Osteocyte (in vitro differentiated cells): ENCODE measurements at regions not wholly inside any gene's neighbourhood (a gene's known extent, or its start where the extent isn't known, plus 50 kb on each side); places are given as distances from the start of the nearest gene placed in this dataset.

Source experiments
- DNase-seq: peaks from one replicate; pipeline ENCODE4 v3.0.0; 2021; ENCODE audit warnings: mixed read lengths; ENCODE audit not compliant: unreplicated experiment; ENCODE audit errors: extremely low spot score
- H3K27ac Mint-ChIP-seq: one replicate; pipeline ENCODE4 v1.8.0; 2021; ENCODE audit warnings: mild to moderate bottlenecking, mixed read lengths; ENCODE audit not compliant: unreplicated experiment
- H3K27me3 Mint-ChIP-seq: one replicate; pipeline ENCODE4 v1.8.0; 2021; ENCODE audit warnings: mixed read lengths; ENCODE audit not compliant: unreplicated experiment
- H3K36me3 Mint-ChIP-seq: one replicate; pipeline ENCODE4 v1.8.0; 2021; ENCODE audit warnings: mixed read lengths; ENCODE audit not compliant: unreplicated experiment
- H3K4me1 Mint-ChIP-seq: one replicate; pipeline ENCODE4 v1.8.0; 2021; ENCODE audit warnings: mixed read lengths; ENCODE audit not compliant: unreplicated experiment
- H3K4me3 Mint-ChIP-seq: one replicate; pipeline ENCODE4 v1.8.0; 2021; ENCODE audit warnings: mild to moderate bottlenecking, moderate library complexity, mixed read lengths; ENCODE audit not compliant: unreplicated experiment
- H3K9me3 Mint-ChIP-seq: one replicate; pipeline ENCODE4 v1.8.0; 2021; ENCODE audit warnings: mixed read lengths; ENCODE audit not compliant: unreplicated experiment
- TF ChIP-seq, protein P1 (sequence below): fragments of 200-600 bp; sonication (generic); IDR thresholded peaks from 2 replicates; pipeline ENCODE4 v1.5.0; 2021; ENCODE audit warnings: antibody characterized with exemption, mild to moderate bottlenecking, moderate library complexity

DNA sequence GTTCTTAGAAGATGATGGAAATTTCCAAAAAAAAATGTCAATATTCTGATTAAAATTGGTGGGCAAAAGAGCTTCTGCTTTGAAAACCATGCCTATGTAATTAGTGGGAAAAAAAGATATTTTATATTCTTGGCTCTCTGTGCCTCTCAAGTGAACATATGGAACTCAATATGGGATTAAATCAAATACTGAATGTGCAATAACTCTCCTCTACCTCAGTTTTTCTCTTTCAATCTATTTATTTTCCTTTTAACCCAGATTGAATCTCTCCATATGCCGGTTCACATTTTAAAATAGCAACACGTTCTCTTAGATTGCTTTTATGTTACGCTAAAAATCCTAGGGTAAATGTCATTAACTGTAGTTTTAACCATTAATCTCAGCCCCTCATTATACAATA lies 224.2 kb upstream of the PABPC4L start:
- no peak for DNase-seq
- Mint-ChIP-seq H3K36me3 (no peaks in the 10 kb centered on the region), H3K27ac (no peak overlapping the region), H3K4me3 (no peak overlapping the region), H3K9me3 (no peaks in the 10 kb centered on the region), H3K4me1 (no peaks in the 10 kb centered on the region), H3K27me3 (no peaks in the 10 kb centered on the region)
- TF ChIP-seq, protein P1, sequence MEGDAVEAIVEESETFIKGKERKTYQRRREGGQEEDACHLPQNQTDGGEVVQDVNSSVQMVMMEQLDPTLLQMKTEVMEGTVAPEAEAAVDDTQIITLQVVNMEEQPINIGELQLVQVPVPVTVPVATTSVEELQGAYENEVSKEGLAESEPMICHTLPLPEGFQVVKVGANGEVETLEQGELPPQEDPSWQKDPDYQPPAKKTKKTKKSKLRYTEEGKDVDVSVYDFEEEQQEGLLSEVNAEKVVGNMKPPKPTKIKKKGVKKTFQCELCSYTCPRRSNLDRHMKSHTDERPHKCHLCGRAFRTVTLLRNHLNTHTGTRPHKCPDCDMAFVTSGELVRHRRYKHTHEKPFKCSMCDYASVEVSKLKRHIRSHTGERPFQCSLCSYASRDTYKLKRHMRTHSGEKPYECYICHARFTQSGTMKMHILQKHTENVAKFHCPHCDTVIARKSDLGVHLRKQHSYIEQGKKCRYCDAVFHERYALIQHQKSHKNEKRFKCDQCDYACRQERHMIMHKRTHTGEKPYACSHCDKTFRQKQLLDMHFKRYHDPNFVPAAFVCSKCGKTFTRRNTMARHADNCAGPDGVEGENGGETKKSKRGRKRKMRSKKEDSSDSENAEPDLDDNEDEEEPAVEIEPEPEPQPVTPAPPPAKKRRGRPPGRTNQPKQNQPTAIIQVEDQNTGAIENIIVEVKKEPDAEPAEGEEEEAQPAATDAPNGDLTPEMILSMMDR, result no peak

DNA sequence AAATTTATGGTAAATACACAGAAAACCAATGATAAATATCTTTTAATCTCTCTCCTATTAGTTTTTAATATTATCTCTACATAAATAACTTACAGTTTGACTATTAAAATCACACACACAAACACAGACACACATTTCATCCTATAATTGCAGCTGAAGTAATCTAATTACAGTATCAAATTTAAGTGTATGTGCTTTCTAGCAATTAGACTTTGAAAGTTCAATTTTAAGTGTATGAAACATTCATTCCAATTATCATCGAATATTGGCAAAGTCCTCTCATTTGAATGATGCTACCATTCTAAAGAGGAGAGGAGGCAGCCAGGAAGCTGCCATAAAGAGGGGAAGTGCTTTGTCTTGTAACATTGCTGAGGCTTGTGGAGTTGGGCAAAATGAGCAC lies 221.2 kb upstream of the PABPC4L start:
- no peak overlapping the region for H3K4me3 Mint-ChIP-seq
- TF ChIP-seq, protein P1, result no peak
- no peaks in the 10 kb centered on the region for H3K27me3 Mint-ChIP-seq
- H3K36me3 Mint-ChIP-seq, result no peaks in the 10 kb centered on the region
- H3K27ac Mint-ChIP-seq, result no peak overlapping the region
- no peak for DNase-seq
- no peaks in the 10 kb centered on the region for H3K4me1 Mint-ChIP-seq
- H3K9me3 Mint-ChIP-seq, result no peaks in the 10 kb centered on the region

DNA sequence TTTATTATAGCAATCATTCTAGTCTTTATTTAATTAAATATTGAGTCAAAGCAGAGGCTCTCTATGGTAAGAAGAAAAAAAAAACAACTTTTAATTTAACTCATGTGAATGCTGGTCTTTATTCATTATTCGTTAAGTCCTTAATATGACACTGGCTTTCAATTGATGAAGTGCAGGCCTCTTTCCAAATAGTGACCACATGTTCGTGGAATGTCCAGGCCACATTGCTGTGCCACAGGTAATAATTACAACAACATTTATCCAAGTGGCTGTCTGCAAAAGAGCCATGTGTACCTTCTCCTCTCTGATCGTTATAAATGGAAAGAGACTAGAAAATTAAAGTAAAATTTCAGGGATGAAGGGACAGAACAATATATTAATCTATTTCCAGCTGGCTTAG lies 220.1 kb upstream of the PABPC4L start:
- TF ChIP-seq, protein P1, result no peak
- Mint-ChIP-seq H3K4me3 (no peak overlapping the region), H3K9me3 (no peaks in the 10 kb centered on the region), H3K27me3 (no peaks in the 10 kb centered on the region), H3K4me1 (no peaks in the 10 kb centered on the region), H3K27ac (no peak overlapping the region), H3K36me3 (no peaks in the 10 kb centered on the region)
- DNase-seq, result no peak

DNA sequence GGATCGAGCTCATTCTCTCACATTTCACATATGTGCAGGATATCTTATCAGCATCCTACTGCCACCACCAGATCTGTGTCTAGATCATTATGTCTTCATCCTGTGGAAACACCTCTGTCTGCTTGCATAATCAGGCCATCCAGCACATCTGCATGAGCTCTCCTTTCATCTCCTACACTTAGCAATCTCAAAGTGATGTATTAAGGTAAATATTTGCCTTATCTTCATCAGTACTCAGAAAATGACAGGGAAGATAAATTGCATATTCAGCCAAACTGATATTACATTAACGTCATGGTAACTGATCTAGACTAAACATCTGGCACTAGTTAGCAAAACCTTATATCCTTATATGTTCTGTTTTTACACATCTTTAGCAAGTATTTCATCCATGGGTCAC lies 207.3 kb upstream of the PABPC4L start:
- H3K9me3 Mint-ChIP-seq, result no peaks in the 10 kb centered on the region
- no peak overlapping the region for H3K4me3 Mint-ChIP-seq
- no peak for DNase-seq
- H3K36me3 Mint-ChIP-seq, result no peaks in the 10 kb centered on the region
- TF ChIP-seq, protein P1, result no peak
- no peaks in the 10 kb centered on the region for H3K4me1 Mint-ChIP-seq
- H3K27me3 Mint-ChIP-seq, result no peaks in the 10 kb centered on the region
- no peak overlapping the region for H3K27ac Mint-ChIP-seq

DNA sequence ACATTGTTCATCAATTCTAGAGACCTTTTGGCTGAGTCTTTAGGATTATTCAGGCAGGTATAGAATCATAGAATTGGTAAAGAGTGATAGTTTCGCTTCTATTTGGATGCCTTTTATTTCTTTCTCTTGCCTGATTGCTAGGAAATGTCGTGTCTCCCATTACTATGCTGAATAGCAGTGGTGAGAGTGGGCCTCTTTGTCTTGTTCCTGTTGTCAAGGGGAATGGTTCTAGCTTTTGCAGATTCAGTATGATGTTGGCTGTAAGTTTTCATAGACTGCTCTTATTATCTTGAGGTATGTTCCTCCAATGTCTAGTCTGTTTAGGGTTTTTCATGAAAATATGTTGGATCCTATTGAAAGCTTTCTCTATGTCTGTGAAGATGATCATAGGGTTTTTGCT lies 200.2 kb upstream of the PABPC4L start:
- DNase-seq, result no peak
- Mint-ChIP-seq H3K4me1 (no peaks in the 10 kb centered on the region), H3K27me3 (no peaks in the 10 kb centered on the region), H3K9me3 (peaks cover 17% of the 10 kb centered on the region), H3K36me3 (no peaks in the 10 kb centered on the region), H3K27ac (no peak overlapping the region), H3K4me3 (no peak overlapping the region)
- TF ChIP-seq, protein P1, result no peak
